ENCODE measurements at regions not wholly inside any gene's neighbourhood (a gene's known extent, or its start where the extent isn't known, plus 50 kb on each side); places are given as distances from the start of the nearest gene placed in this dataset.
"Not testable (repeated sequence)": the region's sequence is repeated elsewhere in the genome, so short reads cannot be mapped to it uniquely, and the experiment has no call there.

GRCh38 chrX:147468600-147468999 lies 443.1 kb upstream of the FMR1 start:
- H3K27me3 Mint-ChIP-seq: no peaks in the 10 kb centered on the region
- CTCF ChIA-PET: interaction anchor here (0.5 kb wide), 1 partner anchor 1245 kb away, joined by 3 read pairs; no protein-coding TSS in a partner anchor
- no peak overlapping the region for H3K4me3 Mint-ChIP-seq
- no peaks in the 10 kb centered on the region for H3K4me1 Mint-ChIP-seq
- H3K27ac Mint-ChIP-seq: no peak overlapping the region
- no peak for DNase-seq
- no peaks in the 10 kb centered on the region for H3K9me3 Mint-ChIP-seq
- H3K36me3 Mint-ChIP-seq: no peaks in the 10 kb centered on the region

- DNase-seq: peak; percentile 33
- Mint-ChIP-seq H3K27me3 (no peaks in the 10 kb centered on the region), H3K4me3 (no peak overlapping the region), H3K9me3 (no peaks in the 10 kb centered on the region), H3K36me3 (no peaks in the 10 kb centered on the region), H3K27ac (no peak overlapping the region), H3K4me1 (no peaks in the 10 kb centered on the region)
- CTCF ChIA-PET: interaction anchor here (0.7 to 4.9 kb wide), 3 partner anchors 156 to 331 kb away, joined by 3 to 23 read pairs (median 5); no protein-coding TSS in a partner anchor
Observed at GRCh38 chrX:147476008-147476407, 435.7 kb upstream of the FMR1 start.

- DNase-seq: no peak
- Mint-ChIP-seq H3K9me3 (no peaks in the 10 kb centered on the region), H3K4me3 (no peak overlapping the region), H3K36me3 (no peaks in the 10 kb centered on the region), H3K4me1 (no peaks in the 10 kb centered on the region), H3K27me3 (no peaks in the 10 kb centered on the region), H3K27ac (no peak overlapping the region)
- CTCF ChIA-PET: interaction anchor here (4.9 kb wide), 1 partner anchor 326 kb away, joined by 23 read pairs; no protein-coding TSS in a partner anchor
Observed at GRCh38 chrX:147478899-147479298, 432.8 kb upstream of the FMR1 start.

GRCh38 chrX:147485207-147485606 lies 426.5 kb upstream of the FMR1 start:
- no peaks in the 10 kb centered on the region for H3K36me3 Mint-ChIP-seq
- no peaks in the 10 kb centered on the region for H3K4me1 Mint-ChIP-seq
- CTCF ChIA-PET: no interaction called here

GRCh38 chrX:147494365-147494764 lies 417.4 kb upstream of the FMR1 start:
- CTCF ChIA-PET: no interaction called here
- Mint-ChIP-seq H3K9me3 (no peaks in the 10 kb centered on the region), H3K27me3 (no peaks in the 10 kb centered on the region), H3K4me3 (no peak overlapping the region), H3K27ac (no peak overlapping the region), H3K36me3 (no peaks in the 10 kb centered on the region), H3K4me1 (no peaks in the 10 kb centered on the region)
- no peak for DNase-seq

More at GRCh38 chrX:147485207-147485606, 426.5 kb upstream of the FMR1 start:
- H3K4me3 Mint-ChIP-seq: no peak overlapping the region
- DNase-seq: no peak
- no peaks in the 10 kb centered on the region for H3K9me3 Mint-ChIP-seq
- H3K27ac Mint-ChIP-seq: no peak overlapping the region
- no peaks in the 10 kb centered on the region for H3K27me3 Mint-ChIP-seq

- Mint-ChIP-seq H3K9me3 (no peaks in the 10 kb centered on the region), H3K36me3 (no peaks in the 10 kb centered on the region), H3K27ac (no peak overlapping the region), H3K27me3 (no peaks in the 10 kb centered on the region), H3K4me3 (no peak overlapping the region), H3K4me1 (no peaks in the 10 kb centered on the region)
- CTCF ChIA-PET: no interaction called here
- DNase-seq: no peak
Observed at GRCh38 chrX:147498796-147499195, 412.9 kb upstream of the FMR1 start.

- no peaks in the 10 kb centered on the region for H3K36me3 Mint-ChIP-seq
- H3K27me3 Mint-ChIP-seq: no peaks in the 10 kb centered on the region
- CTCF ChIA-PET: no interaction called here
- H3K4me1 Mint-ChIP-seq: no peaks in the 10 kb centered on the region
- H3K4me3 Mint-ChIP-seq: no peak overlapping the region
- no peak for DNase-seq
- no peaks in the 10 kb centered on the region for H3K9me3 Mint-ChIP-seq
- no peak overlapping the region for H3K27ac Mint-ChIP-seq
Observed at GRCh38 chrX:147522981-147523380, 388.7 kb upstream of the FMR1 start.

- Mint-ChIP-seq H3K4me1 (no peaks in the 10 kb centered on the region), H3K36me3 (no peaks in the 10 kb centered on the region), H3K27me3 (no peaks in the 10 kb centered on the region), H3K4me3 (no peak overlapping the region), H3K9me3 (no peaks in the 10 kb centered on the region), H3K27ac (no peak overlapping the region)
- CTCF ChIA-PET: no interaction called here
- no peak for DNase-seq
Observed at GRCh38 chrX:147533426-147533825, 378.3 kb upstream of the FMR1 start.

GRCh38 chrX:147537172-147537571 lies 374.5 kb upstream of the FMR1 start:
- Mint-ChIP-seq H3K27me3 (no peaks in the 10 kb centered on the region), H3K27ac (no peak overlapping the region), H3K4me1 (no peaks in the 10 kb centered on the region), H3K9me3 (no peaks in the 10 kb centered on the region), H3K4me3 (no peak overlapping the region), H3K36me3 (no peaks in the 10 kb centered on the region)
- no peak for DNase-seq
- CTCF ChIA-PET: no interaction called here

- CTCF ChIA-PET, H3K36me3 Mint-ChIP-seq, H3K4me3 Mint-ChIP-seq, H3K4me1 Mint-ChIP-seq, H3K27ac Mint-ChIP-seq, DNase-seq, H3K9me3 Mint-ChIP-seq, H3K27me3 Mint-ChIP-seq: not testable (repeated sequence)
Observed at GRCh38 chrX:147548023-147548422, 363.7 kb upstream of the FMR1 start.

GRCh38 chrX:147550217-147550616 lies 361.5 kb upstream of the FMR1 start:
- Mint-ChIP-seq H3K9me3 (no peaks in the 10 kb centered on the region), H3K4me1 (no peaks in the 10 kb centered on the region), H3K27ac (no peak overlapping the region), H3K27me3 (no peaks in the 10 kb centered on the region), H3K4me3 (no peak overlapping the region), H3K36me3 (no peaks in the 10 kb centered on the region)
- DNase-seq: no peak
- CTCF ChIA-PET: interaction anchor here (1.0 kb wide), 1 partner anchor 11 kb away, joined by 3 read pairs; no protein-coding TSS in a partner anchor

- CTCF ChIA-PET: no interaction called here
- H3K27me3 Mint-ChIP-seq: no peaks in the 10 kb centered on the region
Observed at GRCh38 chrX:147559191-147559590, 352.5 kb upstream of the FMR1 start.

GRCh38 chrX:147565237-147565636 lies 346.5 kb upstream of the FMR1 start:
- H3K4me3 Mint-ChIP-seq: no peak overlapping the region
- H3K27me3 Mint-ChIP-seq: no peaks in the 10 kb centered on the region
- no peaks in the 10 kb centered on the region for H3K9me3 Mint-ChIP-seq
- H3K27ac Mint-ChIP-seq: no peak overlapping the region
- no peak for DNase-seq
- no peaks in the 10 kb centered on the region for H3K36me3 Mint-ChIP-seq
- CTCF ChIA-PET: no interaction called here
- peaks cover 4% of the 10 kb centered on the region for H3K4me1 Mint-ChIP-seq

More at GRCh38 chrX:147559191-147559590, 352.5 kb upstream of the FMR1 start:
- Mint-ChIP-seq H3K27ac (no peak overlapping the region), H3K9me3 (no peaks in the 10 kb centered on the region), H3K4me3 (no peak overlapping the region), H3K36me3 (no peaks in the 10 kb centered on the region), H3K4me1 (peaks cover 4% of the 10 kb centered on the region)
- DNase-seq: no peak

- Mint-ChIP-seq H3K27me3 (no peaks in the 10 kb centered on the region), H3K4me3 (no peak overlapping the region), H3K4me1 (no peaks in the 10 kb centered on the region), H3K36me3 (no peaks in the 10 kb centered on the region), H3K9me3 (no peaks in the 10 kb centered on the region), H3K27ac (no peak overlapping the region)
- CTCF ChIA-PET: no interaction called here
- DNase-seq: no peak
Observed at GRCh38 chrX:147570483-147570882, 341.2 kb upstream of the FMR1 start.

- CTCF ChIA-PET: no interaction called here
- no peaks in the 10 kb centered on the region for H3K9me3 Mint-ChIP-seq
- no peak for DNase-seq
- H3K36me3 Mint-ChIP-seq: no peaks in the 10 kb centered on the region
- no peaks in the 10 kb centered on the region for H3K4me1 Mint-ChIP-seq
- H3K27ac Mint-ChIP-seq: no peak overlapping the region
- H3K4me3 Mint-ChIP-seq: no peak overlapping the region
- no peaks in the 10 kb centered on the region for H3K27me3 Mint-ChIP-seq
Observed at GRCh38 chrX:147573266-147573665, 338.5 kb upstream of the FMR1 start.

- H3K27me3 Mint-ChIP-seq: no peaks in the 10 kb centered on the region
- no peaks in the 10 kb centered on the region for H3K36me3 Mint-ChIP-seq
- H3K4me1 Mint-ChIP-seq: no peaks in the 10 kb centered on the region
- H3K9me3 Mint-ChIP-seq: no peaks in the 10 kb centered on the region
- H3K4me3 Mint-ChIP-seq: no peak overlapping the region
- CTCF ChIA-PET: interaction anchor here (0.7 kb wide), 1 partner anchor 1251 kb away, joined by 3 read pairs; no protein-coding TSS in a partner anchor
- DNase-seq: no peak
- no peak overlapping the region for H3K27ac Mint-ChIP-seq
Observed at GRCh38 chrX:147602176-147602696, 309.5 kb upstream of the FMR1 start.
